HEK293T (cell line): ENCODE measurements at regions not wholly inside any gene's neighbourhood (a gene's known extent, or its start where the extent isn't known, plus 50 kb on each side); places are given as distances from the start of the nearest gene placed in this dataset.
"Not testable (repeated sequence)": the region's sequence is repeated elsewhere in the genome, so short reads cannot be mapped to it uniquely, and the experiment has no call there.

ENCODE experiments used
- CTCF ChIA-PET: fragments of 350-600 bp; formaldehyde crosslinking; extraction: SDS; loops from one replicate; lab custom pipeline; 2021; ENCODE audit warnings: antibody characterized with exemption, inconsistent platforms; lab: Yijun Ruan, JAX
- POLR2A ChIA-PET: fragments of 350-600 bp; formaldehyde crosslinking; extraction: SDS; loops from one replicate; lab custom pipeline; 2020; ENCODE audit warnings: antibody characterized with exemption, inconsistent platforms; lab: Yijun Ruan, JAX
- DNase-seq: peaks from one replicate; pipeline ENCODE4 v3.0.0; 2012; ENCODE audit warnings: mixed read lengths; ENCODE audit errors: extremely low spot score
- ARNT ChIP-seq: fragments of 450-650 bp; IDR thresholded peaks from 2 replicates; pipeline ENCODE4 v1.6.1; 2017; ENCODE audit warnings: mild to moderate bottlenecking
- BHLHE40 ChIP-seq: fragments of 450-650 bp; IDR thresholded peaks from 2 replicates; pipeline ENCODE4 v1.6.1; 2016; ENCODE audit warnings: mild to moderate bottlenecking, moderate library complexity, borderline replicate concordance
- CTBP1 ChIP-seq: fragments of 450-650 bp; IDR thresholded peaks from 2 replicates; pipeline ENCODE4 v1.6.1; 2016; ENCODE audit warnings: borderline replicate concordance
- ELF4 ChIP-seq: fragments of 450-650 bp; IDR thresholded peaks from 2 replicates; pipeline ENCODE4 v1.6.1; 2017; ENCODE audit warnings: antibody characterized with exemption
- FOXA1 ChIP-seq: fragments of 450-650 bp; IDR thresholded peaks from 2 replicates; pipeline ENCODE4 v1.6.1; 2016; ENCODE audit warnings: mild to moderate bottlenecking
- FOXK2 ChIP-seq: fragments of 450-650 bp; IDR thresholded peaks from 2 replicates; pipeline ENCODE4 v1.6.1; 2016; ENCODE audit warnings: mild to moderate bottlenecking
- FOXM1 ChIP-seq: fragments of 450-650 bp; IDR thresholded peaks from 2 replicates; pipeline ENCODE4 v1.6.1; 2017; ENCODE audit warnings: mild to moderate bottlenecking, borderline replicate concordance
- HDGF ChIP-seq: fragments of 450-650 bp; IDR thresholded peaks from 2 replicates; pipeline ENCODE4 v1.6.1; 2017; ENCODE audit warnings: antibody characterized with exemption, borderline replicate concordance
- L3MBTL2 ChIP-seq: fragments of 450-650 bp; conservative IDR thresholded peaks from 2 replicates; pipeline ENCODE4 v1.6.1; 2016; ENCODE audit warnings: mild to moderate bottlenecking
- LEF1 ChIP-seq: fragments of 450-650 bp; IDR thresholded peaks from 2 replicates; pipeline ENCODE4 v1.6.1; 2017; ENCODE audit warnings: mild to moderate bottlenecking, borderline replicate concordance
- NFRKB ChIP-seq: fragments of 450-650 bp; IDR thresholded peaks from 2 replicates; pipeline ENCODE4 v1.6.1; 2016; ENCODE audit warnings: mild to moderate bottlenecking, moderate library complexity
- PKNOX1 ChIP-seq: fragments of 450-650 bp; IDR thresholded peaks from 2 replicates; pipeline ENCODE4 v1.6.1; 2016
- SP1 ChIP-seq: fragments of 450-650 bp; IDR thresholded peaks from 2 replicates; pipeline ENCODE4 v1.6.1; 2017
- SUZ12 ChIP-seq: fragments of 450-650 bp; IDR thresholded peaks from 2 replicates; pipeline ENCODE4 v1.6.1; 2016; ENCODE audit warnings: mild to moderate bottlenecking
- TARDBP ChIP-seq: fragments of 450-650 bp; IDR thresholded peaks from 2 replicates; pipeline ENCODE4 v1.6.1; 2016
- ZNF384 ChIP-seq: fragments of 450-650 bp; IDR thresholded peaks from 2 replicates; pipeline ENCODE4 v1.6.1; 2016

GRCh38 chr2:144975881-144976280 lies 456.0 kb upstream of the ZEB2 start:
- ChIA-PET CTCF (no interaction called here), POLR2A (no interaction called here)
- no peak for DNase-seq
- TF ChIP-seq FOXK2, result no peak
- no peak for TF ChIP-seq HDGF
- no peak for TF ChIP-seq SUZ12
- TF ChIP-seq NFRKB, result no peak
- TF ChIP-seq SP1, result no peak
- no peak for TF ChIP-seq FOXM1
- TF ChIP-seq CTBP1, result no peak
- no peak for TF ChIP-seq ZNF384
- TF ChIP-seq ELF4, result no peak
- TF ChIP-seq ARNT, result no peak
- no peak for TF ChIP-seq BHLHE40

- POLR2A ChIA-PET, result no interaction called here
- CTCF ChIA-PET, result no interaction called here
- TF ChIP-seq SUZ12 (no peak), FOXA1 (no peak), PKNOX1 (no peak), FOXM1 (no peak), BHLHE40 (no peak), NFRKB (no peak), ZNF384 (no peak), L3MBTL2 (no peak), ELF4 (no peak), TARDBP (no peak), FOXK2 (no peak), SP1 (no peak), CTBP1 (no peak), ARNT (no peak), LEF1 (no peak), HDGF (no peak)
- no peak for DNase-seq
These were observed 452.8 kb upstream of the ZEB2 start for GRCh38 chr2:144972676-144973075.

- DNase-seq, result no peak
- TF ChIP-seq CTBP1, result no peak
- TF ChIP-seq FOXA1, result no peak
- TF ChIP-seq SUZ12, result no peak
- no peak for TF ChIP-seq SP1
- TF ChIP-seq HDGF, result no peak
- TF ChIP-seq ZNF384, result no peak
- TF ChIP-seq FOXK2, result no peak
- TF ChIP-seq FOXM1, result no peak
- no peak for TF ChIP-seq TARDBP
- POLR2A ChIA-PET, result no interaction called here
- CTCF ChIA-PET, result no interaction called here
These were observed 451.9 kb upstream of the ZEB2 start for GRCh38 chr2:144971786-144972335.

DNA sequence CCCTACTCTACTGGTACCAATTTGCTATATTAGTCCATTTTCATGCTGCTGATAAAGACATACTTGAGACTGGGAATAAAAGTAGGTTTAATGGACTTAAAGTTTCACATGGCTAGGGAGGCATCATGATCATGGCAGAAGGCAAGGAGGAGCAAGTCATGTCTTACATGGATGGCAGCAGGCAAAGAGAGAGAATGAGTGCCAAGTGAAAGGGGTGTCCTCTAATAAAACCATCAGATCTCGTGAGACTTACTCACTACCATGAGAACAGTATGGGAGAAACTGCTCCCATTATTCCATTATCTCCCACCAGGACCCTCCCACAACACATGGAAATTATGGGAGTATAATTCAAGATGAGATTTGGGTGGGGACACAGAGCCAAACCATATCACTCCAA lies 450.5 kb upstream of the ZEB2 start:
- CTCF ChIA-PET, DNase-seq, POLR2A ChIA-PET: not testable (repeated sequence)

- CTCF ChIA-PET, DNase-seq, POLR2A ChIA-PET: not testable (repeated sequence)
These were observed 449.6 kb upstream of the ZEB2 start for GRCh38 chr2:144969564-144969963.

DNA sequence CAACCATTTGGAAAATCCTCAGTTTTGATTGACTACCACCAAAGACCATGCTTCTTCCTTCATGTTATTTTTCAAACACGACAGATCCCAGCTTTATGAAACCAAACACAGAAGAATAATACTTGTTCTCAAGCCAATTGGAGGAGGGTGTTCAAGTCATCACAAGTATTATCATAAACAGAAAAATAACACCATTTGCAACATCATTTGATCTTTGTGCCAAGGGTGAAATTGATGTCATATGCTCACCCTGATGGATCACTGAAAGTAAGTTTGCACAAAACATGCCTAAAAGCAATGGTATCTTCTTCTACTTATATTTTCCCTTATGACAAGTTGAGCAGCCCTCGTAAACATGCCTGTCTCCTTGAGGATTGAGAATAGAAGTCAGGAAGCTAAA lies 448.0 kb upstream of the ZEB2 start:
- no peak for DNase-seq
- ChIA-PET CTCF (no interaction called here), POLR2A (no interaction called here)
- no peak for TF ChIP-seq BHLHE40
- TF ChIP-seq FOXM1, result no peak
- no peak for TF ChIP-seq ARNT
- TF ChIP-seq CTBP1, result no peak
- TF ChIP-seq SP1, result no peak
- TF ChIP-seq NFRKB, result no peak
- TF ChIP-seq PKNOX1, result no peak
- TF ChIP-seq HDGF, result no peak
- no peak for TF ChIP-seq ZNF384
- TF ChIP-seq ELF4, result no peak
- TF ChIP-seq FOXA1, result no peak
- no peak for TF ChIP-seq FOXK2
- TF ChIP-seq LEF1, result no peak
- TF ChIP-seq SUZ12, result no peak
- TF ChIP-seq L3MBTL2, result no peak

GRCh38 chr2:144965172-144965571 lies 445.3 kb upstream of the ZEB2 start:
- no peak for DNase-seq
- CTCF ChIA-PET, result no interaction called here
- POLR2A ChIA-PET, result no interaction called here
- no peak for TF ChIP-seq L3MBTL2
- TF ChIP-seq FOXA1, result no peak
- no peak for TF ChIP-seq FOXM1
- no peak for TF ChIP-seq CTBP1
- no peak for TF ChIP-seq SUZ12
- TF ChIP-seq FOXK2, result no peak
- TF ChIP-seq HDGF, result no peak
- TF ChIP-seq PKNOX1, result no peak
